ENCODE measurements at regions not wholly inside any gene's neighbourhood (a gene's known extent, or its start where the extent isn't known, plus 50 kb on each side); places are given as distances from the start of the nearest gene placed in this dataset.

DNA sequence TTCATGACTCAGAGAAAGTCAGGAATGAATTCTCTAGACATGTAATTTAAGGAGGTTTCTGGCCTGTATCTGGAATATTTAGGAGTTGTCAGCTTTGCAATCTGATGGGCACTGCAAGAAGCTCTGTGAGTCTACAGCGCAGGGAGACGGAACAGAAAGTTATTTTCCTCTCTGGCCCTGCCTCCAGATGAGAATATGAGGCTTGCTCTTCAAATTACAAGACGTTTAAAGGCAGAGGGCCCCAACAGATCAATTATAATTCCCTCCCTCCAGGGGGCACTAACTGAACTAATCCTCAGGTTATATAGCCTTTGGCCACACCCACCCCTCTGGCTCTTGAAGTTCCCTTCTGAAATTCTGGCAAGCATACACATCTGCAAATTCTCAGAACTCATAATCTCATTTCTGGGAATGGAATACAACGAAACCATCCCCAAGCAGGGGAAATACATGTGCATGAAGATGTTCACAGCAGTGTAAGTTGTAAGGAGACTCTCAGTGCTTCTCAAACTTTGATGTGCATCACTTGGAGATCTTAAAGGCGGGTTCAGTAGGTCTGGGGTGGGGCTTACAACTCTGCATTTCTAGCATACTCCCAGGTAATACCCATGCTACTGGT lies 307.6 kb downstream of the CWC27 start:
- TF ChIP-seq, protein P1, sequence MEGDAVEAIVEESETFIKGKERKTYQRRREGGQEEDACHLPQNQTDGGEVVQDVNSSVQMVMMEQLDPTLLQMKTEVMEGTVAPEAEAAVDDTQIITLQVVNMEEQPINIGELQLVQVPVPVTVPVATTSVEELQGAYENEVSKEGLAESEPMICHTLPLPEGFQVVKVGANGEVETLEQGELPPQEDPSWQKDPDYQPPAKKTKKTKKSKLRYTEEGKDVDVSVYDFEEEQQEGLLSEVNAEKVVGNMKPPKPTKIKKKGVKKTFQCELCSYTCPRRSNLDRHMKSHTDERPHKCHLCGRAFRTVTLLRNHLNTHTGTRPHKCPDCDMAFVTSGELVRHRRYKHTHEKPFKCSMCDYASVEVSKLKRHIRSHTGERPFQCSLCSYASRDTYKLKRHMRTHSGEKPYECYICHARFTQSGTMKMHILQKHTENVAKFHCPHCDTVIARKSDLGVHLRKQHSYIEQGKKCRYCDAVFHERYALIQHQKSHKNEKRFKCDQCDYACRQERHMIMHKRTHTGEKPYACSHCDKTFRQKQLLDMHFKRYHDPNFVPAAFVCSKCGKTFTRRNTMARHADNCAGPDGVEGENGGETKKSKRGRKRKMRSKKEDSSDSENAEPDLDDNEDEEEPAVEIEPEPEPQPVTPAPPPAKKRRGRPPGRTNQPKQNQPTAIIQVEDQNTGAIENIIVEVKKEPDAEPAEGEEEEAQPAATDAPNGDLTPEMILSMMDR (IDR thresholded peaks at IDR 0.05; ENCODE audit: borderline replicate concordance, extremely low read depth, low read length, poor library complexity, severe bottlenecking) = peak; percentile 56
- TF ChIP-seq EZH2 (IDR thresholded peaks at IDR 0.05; ENCODE audit: borderline replicate concordance, low read depth, low read length, severe bottlenecking) = no peak
